GM23338 (cell line): ENCODE measurements at regions not wholly inside any gene's neighbourhood (a gene's known extent, or its start where the extent isn't known, plus 50 kb on each side); places are given as distances from the start of the nearest gene placed in this dataset.

Experiments used
- ATAC-seq: fragments of 200-7000 bp; cut with Tn5 transposase; 3 replicates; pipeline ENCODE4 v1.9.1; 2020
- DNase-seq: peaks from one replicate; pipeline ENCODE4 v3.0.0-alpha.2; 2015; ENCODE audit warnings: low spot score
- H2AFZ ChIP-seq: fragments of 200-600 bp; sonication (generic); 2 replicates; pipeline ENCODE4 v1.8.0; 2016; ENCODE audit warnings: antibody characterized with exemption, mild to moderate bottlenecking, moderate library complexity
- H3F3A ChIP-seq: fragments of 200-600 bp; sonication (generic); replicated peaks from 2 replicates; pipeline ENCODE4 v1.8.0; 2017; ENCODE audit warnings: antibody characterized with exemption, mixed run types, low read depth
- H3K27ac ChIP-seq: fragments of 200-600 bp; sonication (generic); 2 replicates; pipeline ENCODE4 v1.6.1; 2016; ENCODE audit warnings: low read depth
- H3K27me3 ChIP-seq: fragments of 200-600 bp; sonication (generic); 2 replicates; pipeline ENCODE4 v1.8.0; 2016; ENCODE audit warnings: mild to moderate bottlenecking, mixed run types, moderate library complexity; ENCODE audit not compliant: insufficient read depth
- H3K36me3 ChIP-seq: fragments of 200-600 bp; sonication (generic); 2 replicates; pipeline ENCODE4 v1.8.0; 2016; ENCODE audit warnings: mild to moderate bottlenecking; ENCODE audit not compliant: insufficient read depth
- H3K4me1 ChIP-seq: fragments of 200-600 bp; sonication (generic); 2 replicates; pipeline ENCODE4 v1.8.0; 2016; ENCODE audit warnings: mild to moderate bottlenecking, moderate library complexity; ENCODE audit not compliant: insufficient read depth
- H3K4me2 ChIP-seq: fragments of 200-600 bp; sonication (generic); 2 replicates; pipeline ENCODE4 v1.7.1; 2017; ENCODE audit warnings: mixed run types
- H3K4me3 ChIP-seq: fragments of 200-600 bp; sonication (generic); 2 replicates; pipeline ENCODE4 v1.6.1; 2016; ENCODE audit warnings: mixed run types
- H3K79me2 ChIP-seq: fragments of 200-600 bp; sonication (generic); replicated peaks from 2 replicates; pipeline ENCODE4 v1.8.0; 2017; ENCODE audit warnings: mild to moderate bottlenecking; ENCODE audit not compliant: insufficient read depth
- H3K9me2 ChIP-seq: fragments of 200-600 bp; sonication (generic); 2 replicates; pipeline ENCODE4 v1.8.0; 2017; ENCODE audit not compliant: insufficient read depth
- H4K20me1 ChIP-seq: fragments of 200-600 bp; sonication (generic); replicated peaks from 2 replicates; pipeline ENCODE4 v1.8.0; 2017; ENCODE audit warnings: mild to moderate bottlenecking; ENCODE audit not compliant: insufficient read depth
- H3K27ac Mint-ChIP-seq: 2 replicates; pipeline ENCODE4 v1.8.0; 2020; ENCODE audit warnings: inconsistent platforms, mild to moderate bottlenecking, moderate library complexity, mixed read lengths
- H3K27me3 Mint-ChIP-seq: 3 replicates; pipeline ENCODE4 v1.8.0; 2022; ENCODE audit warnings: low read depth, mild to moderate bottlenecking, moderate library complexity, mixed read lengths, inconsistent platforms; ENCODE audit not compliant: insufficient read depth, poor library complexity
- H3K36me3 Mint-ChIP-seq: 3 replicates; pipeline ENCODE4 v1.8.0; 2021; ENCODE audit warnings: low read depth, mild to moderate bottlenecking, inconsistent platforms, moderate library complexity, mixed read lengths
- H3K4me1 Mint-ChIP-seq: 3 replicates; pipeline ENCODE4 v1.8.0; 2020; ENCODE audit warnings: mild to moderate bottlenecking, inconsistent platforms, mixed read lengths
- H3K4me3 Mint-ChIP-seq: 3 replicates; pipeline ENCODE4 v1.8.0; 2021; ENCODE audit warnings: moderate library complexity, mild to moderate bottlenecking, inconsistent platforms, mixed read lengths
- H3K9me3 Mint-ChIP-seq: 3 replicates; pipeline ENCODE4 v1.8.0; 2020; ENCODE audit warnings: moderate library complexity, mild to moderate bottlenecking, inconsistent platforms, mixed read lengths
- ETS1 ChIP-seq: IDR thresholded peaks from 2 replicates; pipeline ENCODE4 v1.6.1; 2016; ENCODE audit warnings: antibody characterized with exemption
- EZH2 ChIP-seq: fragments of 200-600 bp; sonication (generic); IDR thresholded peaks from one replicate; pipeline ENCODE4 v1.8.0; 2017; ENCODE audit warnings: antibody characterized with exemption, mild to moderate bottlenecking, low read depth; ENCODE audit not compliant: unreplicated experiment
- JUNB ChIP-seq: IDR thresholded peaks from one replicate; pipeline ENCODE4 v1.6.1; 2016; ENCODE audit warnings: antibody characterized with exemption; ENCODE audit not compliant: unreplicated experiment
- NANOG ChIP-seq: IDR thresholded peaks from 2 replicates; pipeline ENCODE4 v1.6.1; 2016; ENCODE audit warnings: antibody characterized with exemption, borderline replicate concordance
- POLR2AphosphoS5 ChIP-seq: IDR thresholded peaks from 2 replicates; pipeline ENCODE4 v1.6.1; 2016; ENCODE audit warnings: antibody characterized with exemption, low read depth
- REST ChIP-seq: IDR thresholded peaks from one replicate; pipeline ENCODE4 v1.6.1; 2018; ENCODE audit warnings: antibody characterized with exemption; ENCODE audit not compliant: unreplicated experiment
- STAT1 ChIP-seq: IDR thresholded peaks from one replicate; pipeline ENCODE4 v1.6.1; 2016; ENCODE audit warnings: antibody characterized with exemption; ENCODE audit not compliant: unreplicated experiment
- ZNF331 ChIP-seq: fragments of 250-450 bp; sonication (Bioruptor Pico); IDR thresholded peaks from 2 replicates; pipeline ENCODE4 v1.5.0; 2020; ENCODE audit warnings: low read depth, mild to moderate bottlenecking, moderate library complexity
- ZNF462 ChIP-seq: fragments of 250-450 bp; sonication (Bioruptor Pico); IDR thresholded peaks from 2 replicates; pipeline ENCODE4 v1.5.0; 2020; ENCODE audit warnings: mild to moderate bottlenecking, moderate library complexity

GRCh38 chr15:31843426-31844055, 186.8 kb upstream of the CHRNA7 start (continued):
- TF ChIP-seq ETS1: no peak
- TF ChIP-seq REST: no peak
- no peak for TF ChIP-seq EZH2
- TF ChIP-seq JUNB: no peak
- no peak for TF ChIP-seq POLR2AphosphoS5
- no peak for TF ChIP-seq NANOG
- TF ChIP-seq STAT1: no peak

GRCh38 chr15:31845791-31846190, 184.5 kb upstream of the CHRNA7 start:
- no peaks in the 10 kb centered on the region for H3K36me3 ChIP-seq
- no peaks in the 10 kb centered on the region for H3K9me2 ChIP-seq
- H3K27ac ChIP-seq: no peak overlapping the region
- H3K4me2 ChIP-seq: no peak overlapping the region
- H3K27ac Mint-ChIP-seq: no peak overlapping the region
- H3K27me3 ChIP-seq: no peaks in the 10 kb centered on the region
- no peak overlapping the region for H3K4me3 Mint-ChIP-seq
- TF ChIP-seq ZNF331 (CRISPR knock-in tag) (no peak), ZNF462 (CRISPR knock-in tag) (no peak), POLR2AphosphoS5 (no peak), EZH2 (no peak)
- no peaks in the 10 kb centered on the region for H3K79me2 ChIP-seq
- H3K9me3 Mint-ChIP-seq: peaks cover 19% of the 10 kb centered on the region
- H3K4me3 ChIP-seq: no peak overlapping the region
- no peaks in the 10 kb centered on the region for H3K4me1 ChIP-seq
- DNase-seq (no peak), ATAC-seq (no peak)
- H3K27me3 Mint-ChIP-seq: peaks cover 4% of the 10 kb centered on the region
- no peaks in the 10 kb centered on the region for H3K4me1 Mint-ChIP-seq
- no peaks in the 10 kb centered on the region for H3F3A ChIP-seq
- no peaks in the 10 kb centered on the region for H4K20me1 ChIP-seq
- H3K36me3 Mint-ChIP-seq: peaks cover 9% of the 10 kb centered on the region; the same call in 1 of the 3 replicates
- H2AFZ ChIP-seq: no peak overlapping the region
